Ishikawa (cell line): ENCODE measurements at regions not wholly inside any gene's neighbourhood (a gene's known extent, or its start where the extent isn't known, plus 50 kb on each side); places are given as distances from the start of the nearest gene placed in this dataset.

ENCODE experiments used
- CEBPB ChIP-seq: IDR thresholded peaks from 2 replicates; pipeline ENCODE4 v1.6.1; 2012
- CREB1 ChIP-seq: IDR thresholded peaks from 2 replicates; pipeline ENCODE4 v1.6.1; 2012; ENCODE audit warnings: low read depth
- EGR1 ChIP-seq: IDR thresholded peaks from 2 replicates; pipeline ENCODE4 v1.6.1; 2012
- EP300 ChIP-seq: IDR thresholded peaks from 2 replicates; pipeline ENCODE4 v1.6.1; 2012; ENCODE audit warnings: borderline replicate concordance
- FOXM1 ChIP-seq: IDR thresholded peaks from 2 replicates; pipeline ENCODE4 v1.6.1; 2012; ENCODE audit warnings: low read depth, borderline replicate concordance
- NFIC ChIP-seq: IDR thresholded peaks from 2 replicates; pipeline ENCODE4 v1.6.1; 2012
- RAD21 ChIP-seq: IDR thresholded peaks from 2 replicates; pipeline ENCODE4 v1.6.1; 2012; ENCODE audit warnings: low read depth
- TAF1 ChIP-seq: IDR thresholded peaks from 2 replicates; pipeline ENCODE4 v1.6.1; 2012; ENCODE audit warnings: low read depth, mild to moderate bottlenecking
- TCF12 ChIP-seq: IDR thresholded peaks from 2 replicates; pipeline ENCODE4 v1.6.1; 2012; ENCODE audit warnings: low read depth
- TEAD4 ChIP-seq: IDR thresholded peaks from 2 replicates; pipeline ENCODE4 v1.6.1; 2012
- YY1 ChIP-seq: IDR thresholded peaks from 2 replicates; pipeline ENCODE4 v1.6.1; 2012; ENCODE audit warnings: low read depth
- ZBTB7A ChIP-seq: IDR thresholded peaks from 2 replicates; pipeline ENCODE4 v1.6.1; 2012; ENCODE audit warnings: low read depth
- TF ChIP-seq, protein P1 (sequence below): IDR thresholded peaks from 2 replicates; pipeline ENCODE4 v1.6.1; 2012
- TF ChIP-seq, protein P2 (sequence below): IDR thresholded peaks from 2 replicates; pipeline ENCODE4 v1.6.1; 2012
- TF ChIP-seq, protein P3 (sequence below): IDR thresholded peaks from 2 replicates; pipeline ENCODE4 v1.6.1; 2012; ENCODE audit warnings: low read depth, mild to moderate bottlenecking

DNA sequence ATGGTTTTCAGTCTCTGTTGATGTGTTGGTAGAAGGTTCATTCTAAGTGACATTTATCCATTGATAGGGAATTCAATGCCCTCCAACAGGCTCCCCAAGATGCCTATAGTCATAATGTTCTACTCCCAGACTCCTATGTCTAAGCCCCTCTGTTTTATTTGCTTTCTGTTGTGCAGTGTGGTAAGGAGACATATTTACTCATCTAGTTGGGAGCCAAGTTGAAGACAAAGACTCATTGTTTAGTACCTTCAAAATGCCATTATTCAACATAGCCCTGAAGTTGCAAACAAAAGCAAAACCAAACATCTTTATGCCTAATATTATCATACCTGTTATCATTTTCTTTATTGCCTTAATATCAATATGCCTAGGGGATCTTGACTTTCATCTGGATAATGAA, 302.1 kb downstream of the RMST start:
- no peak for TF ChIP-seq RAD21
- TF ChIP-seq FOXM1 = no peak
- TF ChIP-seq YY1 = no peak
- TF ChIP-seq CREB1 = no peak
- TF ChIP-seq TAF1 = no peak
- TF ChIP-seq, protein P1, sequence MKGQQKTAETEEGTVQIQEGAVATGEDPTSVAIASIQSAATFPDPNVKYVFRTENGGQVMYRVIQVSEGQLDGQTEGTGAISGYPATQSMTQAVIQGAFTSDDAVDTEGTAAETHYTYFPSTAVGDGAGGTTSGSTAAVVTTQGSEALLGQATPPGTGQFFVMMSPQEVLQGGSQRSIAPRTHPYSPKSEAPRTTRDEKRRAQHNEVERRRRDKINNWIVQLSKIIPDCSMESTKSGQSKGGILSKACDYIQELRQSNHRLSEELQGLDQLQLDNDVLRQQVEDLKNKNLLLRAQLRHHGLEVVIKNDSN = no peak
- TF ChIP-seq TEAD4 = no peak
- TF ChIP-seq EP300 = no peak
- no peak for TF ChIP-seq ZBTB7A
- no peak for TF ChIP-seq EGR1
- TF ChIP-seq, protein P2, sequence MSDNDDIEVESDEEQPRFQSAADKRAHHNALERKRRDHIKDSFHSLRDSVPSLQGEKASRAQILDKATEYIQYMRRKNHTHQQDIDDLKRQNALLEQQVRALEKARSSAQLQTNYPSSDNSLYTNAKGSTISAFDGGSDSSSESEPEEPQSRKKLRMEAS = no peak
- TF ChIP-seq NFIC = no peak
- TF ChIP-seq, protein P3, sequence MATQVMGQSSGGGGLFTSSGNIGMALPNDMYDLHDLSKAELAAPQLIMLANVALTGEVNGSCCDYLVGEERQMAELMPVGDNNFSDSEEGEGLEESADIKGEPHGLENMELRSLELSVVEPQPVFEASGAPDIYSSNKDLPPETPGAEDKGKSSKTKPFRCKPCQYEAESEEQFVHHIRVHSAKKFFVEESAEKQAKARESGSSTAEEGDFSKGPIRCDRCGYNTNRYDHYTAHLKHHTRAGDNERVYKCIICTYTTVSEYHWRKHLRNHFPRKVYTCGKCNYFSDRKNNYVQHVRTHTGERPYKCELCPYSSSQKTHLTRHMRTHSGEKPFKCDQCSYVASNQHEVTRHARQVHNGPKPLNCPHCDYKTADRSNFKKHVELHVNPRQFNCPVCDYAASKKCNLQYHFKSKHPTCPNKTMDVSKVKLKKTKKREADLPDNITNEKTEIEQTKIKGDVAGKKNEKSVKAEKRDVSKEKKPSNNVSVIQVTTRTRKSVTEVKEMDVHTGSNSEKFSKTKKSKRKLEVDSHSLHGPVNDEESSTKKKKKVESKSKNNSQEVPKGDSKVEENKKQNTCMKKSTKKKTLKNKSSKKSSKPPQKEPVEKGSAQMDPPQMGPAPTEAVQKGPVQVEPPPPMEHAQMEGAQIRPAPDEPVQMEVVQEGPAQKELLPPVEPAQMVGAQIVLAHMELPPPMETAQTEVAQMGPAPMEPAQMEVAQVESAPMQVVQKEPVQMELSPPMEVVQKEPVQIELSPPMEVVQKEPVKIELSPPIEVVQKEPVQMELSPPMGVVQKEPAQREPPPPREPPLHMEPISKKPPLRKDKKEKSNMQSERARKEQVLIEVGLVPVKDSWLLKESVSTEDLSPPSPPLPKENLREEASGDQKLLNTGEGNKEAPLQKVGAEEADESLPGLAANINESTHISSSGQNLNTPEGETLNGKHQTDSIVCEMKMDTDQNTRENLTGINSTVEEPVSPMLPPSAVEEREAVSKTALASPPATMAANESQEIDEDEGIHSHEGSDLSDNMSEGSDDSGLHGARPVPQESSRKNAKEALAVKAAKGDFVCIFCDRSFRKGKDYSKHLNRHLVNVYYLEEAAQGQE = no peak
- TF ChIP-seq CEBPB = no peak
- no peak for TF ChIP-seq TCF12

DNA sequence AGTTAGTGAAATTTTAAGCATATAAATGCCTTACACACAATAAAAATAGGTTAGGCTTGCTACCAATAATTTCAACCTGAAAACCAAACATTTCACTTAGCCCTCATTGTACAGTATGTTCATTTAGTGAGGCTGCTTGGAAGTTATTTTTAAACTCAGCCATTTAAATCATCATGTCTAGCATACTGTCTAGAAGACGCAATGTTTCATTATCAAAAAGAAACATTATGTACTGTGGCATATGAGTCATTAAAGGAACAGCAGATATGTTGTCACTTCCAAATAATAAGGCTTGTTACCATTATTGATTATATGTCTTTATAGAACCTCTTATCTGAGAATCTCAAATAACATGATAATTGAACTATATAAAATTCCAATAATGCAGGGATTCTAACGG, 304.7 kb downstream of the RMST start:
- TF ChIP-seq, protein P3 = no peak
- TF ChIP-seq TEAD4 = no peak
- TF ChIP-seq, protein P2 = no peak
- TF ChIP-seq CEBPB = no peak
- no peak for TF ChIP-seq CREB1
- no peak for TF ChIP-seq ZBTB7A

DNA sequence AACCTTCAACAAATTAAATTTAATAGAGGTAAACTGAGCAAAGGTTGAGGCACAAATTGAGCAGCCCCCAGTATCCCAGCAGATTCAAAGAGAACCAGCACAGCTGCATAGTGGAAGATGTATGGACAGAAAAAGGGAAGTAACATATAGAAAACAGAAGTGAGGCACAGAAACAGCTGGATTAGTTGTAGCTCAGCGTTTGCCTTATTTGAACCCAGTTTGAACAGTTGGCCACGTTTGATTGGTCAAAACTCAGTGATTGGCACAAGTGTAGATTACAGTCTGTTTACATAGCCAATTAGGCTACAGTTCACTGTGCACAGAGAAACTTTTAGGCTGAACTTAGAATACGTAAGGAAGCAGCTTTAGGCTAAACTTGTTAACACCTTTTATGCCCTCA, 315.5 kb downstream of the RMST start:
- TF ChIP-seq RAD21 (no peak), CREB1 (no peak)

DNA sequence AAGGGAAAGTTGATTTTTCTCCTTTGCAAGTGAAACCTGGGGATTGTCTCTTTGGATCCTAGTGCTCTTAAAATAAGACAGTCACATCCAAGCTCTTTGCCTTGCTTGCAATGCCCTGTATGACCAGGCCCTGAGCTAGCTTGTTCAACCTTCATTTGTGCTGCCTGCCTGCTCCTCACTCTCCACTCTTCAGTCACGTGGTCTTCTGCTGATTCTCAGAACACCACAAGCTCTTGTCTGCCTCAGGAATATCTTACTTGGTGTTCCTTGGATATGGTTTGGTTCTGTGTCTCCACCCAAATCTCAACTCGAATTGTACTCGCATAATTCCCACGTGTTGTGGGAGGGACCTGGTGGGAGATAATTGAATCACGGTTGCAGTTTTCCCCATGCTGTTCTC, 318.7 kb downstream of the RMST start:
- no peak for TF ChIP-seq CEBPB
- no peak for TF ChIP-seq RAD21
- no peak for TF ChIP-seq FOXM1

DNA sequence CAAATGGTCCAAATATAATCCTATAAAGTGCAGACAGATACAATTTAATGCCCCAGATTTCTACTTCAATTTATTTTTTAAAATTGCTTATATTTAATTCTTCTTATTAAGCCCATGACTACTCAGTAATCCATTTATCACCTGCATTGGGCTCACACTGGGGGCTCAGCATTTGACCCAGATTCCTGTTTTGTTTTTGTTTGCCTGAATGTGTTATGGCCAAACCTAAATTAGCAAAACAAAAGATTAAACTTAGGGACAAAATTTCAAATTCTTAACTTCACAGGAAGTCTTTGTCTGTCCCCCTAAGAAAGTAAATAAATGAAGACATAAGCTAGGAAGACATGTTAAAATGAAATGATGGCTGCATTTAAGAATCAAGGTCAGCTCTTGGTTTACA, 322.3 kb downstream of the RMST start:
- TF ChIP-seq YY1 = no peak
- no peak for TF ChIP-seq RAD21
- TF ChIP-seq, protein P1 = no peak
- no peak for TF ChIP-seq ZBTB7A
- TF ChIP-seq, protein P3 = no peak
- no peak for TF ChIP-seq EP300
- no peak for TF ChIP-seq TAF1
- TF ChIP-seq, protein P2 = no peak
- no peak for TF ChIP-seq FOXM1
- no peak for TF ChIP-seq CREB1
- TF ChIP-seq NFIC = no peak
- TF ChIP-seq TCF12 = no peak

DNA sequence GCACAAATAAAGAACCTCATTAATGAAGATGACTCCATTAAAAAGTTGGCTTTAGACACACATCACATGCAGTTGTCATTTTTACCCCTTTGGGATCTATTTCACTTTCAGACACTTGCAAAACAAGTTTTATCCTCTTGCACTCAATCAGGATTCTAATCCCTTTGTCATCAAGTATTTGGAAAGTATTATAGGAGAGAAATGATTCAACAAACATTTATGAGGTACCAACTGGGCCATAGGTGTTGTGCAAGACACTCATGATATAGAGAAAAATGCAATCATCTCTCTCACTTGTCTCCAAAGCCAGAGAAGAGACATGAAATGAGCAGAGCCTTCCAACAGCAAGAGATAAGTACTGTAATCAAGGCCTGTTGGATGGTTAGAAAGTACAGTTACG, 327.7 kb downstream of the RMST start:
- TF ChIP-seq CEBPB = no peak
- TF ChIP-seq FOXM1 = no peak
- TF ChIP-seq YY1 = no peak
- no peak for TF ChIP-seq RAD21
- TF ChIP-seq TCF12 = no peak
- no peak for TF ChIP-seq CREB1
